ENCODE measurements at regions not wholly inside any gene's neighbourhood (a gene's known extent, or its start where the extent isn't known, plus 50 kb on each side); places are given as distances from the start of the nearest gene placed in this dataset.
"Not testable (repeated sequence)": the region's sequence is repeated elsewhere in the genome, so short reads cannot be mapped to it uniquely, and the experiment has no call there.

- TF ChIP-seq CTCF (IDR thresholded peaks at IDR 0.05 in 8 of 11, conservative IDR thresholded peaks at IDR 0.05 in 3 of 11); POLR2AphosphoS5 (IDR thresholded peaks at IDR 0.05): not testable (repeated sequence)
Measured at GRCh38 chr2:87595017-87595416, 152.9 kb upstream of the PLGLB2 start.

Data from spleen (tissue), 7 donors.